CD14-positive monocyte (primary cell): ENCODE measurements at regions not wholly inside any gene's neighbourhood (a gene's known extent, or its start where the extent isn't known, plus 50 kb on each side); places are given as distances from the start of the nearest gene placed in this dataset.

ENCODE experiments used
- DNase-seq, 3 donors: peaks; one replicate each; pipeline ENCODE4 v3.0.0-alpha.2; 2011 to 2022
- H2AFZ ChIP-seq: 2 replicates; pipeline ENCODE4 v1.6.0; 2012; ENCODE audit warnings: mild to moderate bottlenecking, low read depth, low read length, inconsistent platforms; ENCODE audit not compliant: insufficient read depth, poor library complexity, severe bottlenecking
- H3K27ac ChIP-seq, 2 donors: 1 replicate in 1 of 2; 2 replicates in 1 of 2; pipeline ENCODE4 v1.5.1; 2012 to 2013; ENCODE audit warnings: low read length in 2 of 2, control low read depth in 1 of 2, inconsistent platforms in 1 of 2, low read depth in 1 of 2, mild to moderate bottlenecking in 1 of 2
- H3K27me3 ChIP-seq, 2 donors: one replicate each; pipeline versions ENCODE4 v1.6.0 to v1.6.1; 2011 to 2013; ENCODE audit warnings: low read length in 2 of 2; ENCODE audit not compliant: control insufficient read depth in 2 of 2, insufficient read depth in 2 of 2
- H3K36me3 ChIP-seq, 2 donors: replicated peaks in 1 of 2; 1 replicate in 1 of 2; 2 replicates in 1 of 2; pipeline versions ENCODE4 v1.5.1 to v1.6.1; 2012 to 2013; ENCODE audit warnings: low read length in 2 of 2, control low read depth in 1 of 2, inconsistent platforms in 1 of 2, mild to moderate bottlenecking in 1 of 2; ENCODE audit not compliant: insufficient read depth in 2 of 2, control insufficient read depth in 1 of 2
- H3K4me1 ChIP-seq, 2 donors: 1 replicate in 1 of 2; 2 replicates in 1 of 2; pipeline versions ENCODE4 v1.5.1 to v1.6.1; 2012 to 2013; ENCODE audit warnings: low read length in 2 of 2, control low read depth in 1 of 2, inconsistent platforms in 1 of 2, mild to moderate bottlenecking in 1 of 2, moderate library complexity in 1 of 2; ENCODE audit not compliant: insufficient read depth in 2 of 2, control insufficient read depth in 1 of 2
- H3K4me2 ChIP-seq: replicated peaks from 2 replicates; pipeline ENCODE3; 2012; ENCODE audit warnings: low read length, moderate library complexity, mild to moderate bottlenecking; ENCODE audit not compliant: poor library complexity, severe bottlenecking; ENCODE audit errors: extremely low read depth
- H3K4me3 ChIP-seq, 3 experiments: fragments of 200-600 bp in 1 of 3; sonication (generic) in 1 of 3; replicated peaks in 1 of 3; 1 replicate in 2 of 3; 2 replicates in 1 of 3; pipeline ENCODE4 v1.5.1; 2011 to 2013; ENCODE audit warnings: low read length in 3 of 3, mild to moderate bottlenecking in 3 of 3, control low read depth in 2 of 3, low read depth in 2 of 3, inconsistent platforms in 1 of 3, moderate library complexity in 1 of 3
- H3K79me2 ChIP-seq: 2 replicates; pipeline ENCODE4 v1.6.0; 2012; ENCODE audit warnings: mild to moderate bottlenecking, control low read depth, inconsistent platforms, low read length, moderate library complexity; ENCODE audit not compliant: insufficient read depth
- H3K9ac ChIP-seq: 2 replicates; pipeline ENCODE4 v1.6.0; 2017; ENCODE audit warnings: low read length, mild to moderate bottlenecking; ENCODE audit not compliant: insufficient read depth, poor library complexity, severe bottlenecking
- H3K9me3 ChIP-seq, 2 donors: replicated peaks in 1 of 2; 1 replicate in 1 of 2; 2 replicates in 1 of 2; pipeline versions ENCODE4 v1.5.1 to v1.6.1; 2012 to 2013; ENCODE audit warnings: low read length in 2 of 2, control low read depth in 1 of 2; ENCODE audit not compliant: control insufficient read depth in 1 of 2, insufficient read depth in 1 of 2
- H4K20me1 ChIP-seq: 2 replicates; pipeline ENCODE4 v1.6.0; 2012; ENCODE audit warnings: mild to moderate bottlenecking, low read length, control low read depth, moderate library complexity; ENCODE audit not compliant: insufficient read depth
- H3K27ac Mint-ChIP-seq, 7 donors: one replicate each; pipeline ENCODE4 v1.8.0; 2020; ENCODE audit warnings: mild to moderate bottlenecking in 7 of 7, mixed read lengths in 7 of 7, moderate library complexity in 6 of 7, inconsistent platforms in 2 of 7
- H3K27me3 Mint-ChIP-seq, 3 donors: one replicate each; pipeline ENCODE4 v1.8.0; 2021 to 2022; ENCODE audit warnings: low read depth in 3 of 3, mild to moderate bottlenecking in 3 of 3, mixed read lengths in 3 of 3, moderate library complexity in 3 of 3, inconsistent platforms in 1 of 3
- H3K36me3 Mint-ChIP-seq, 2 donors: one replicate each; pipeline ENCODE4 v1.8.0; 2020; ENCODE audit warnings: mixed read lengths in 2 of 2, inconsistent platforms in 1 of 2, mild to moderate bottlenecking in 1 of 2
- H3K4me1 Mint-ChIP-seq: one replicate; pipeline ENCODE4 v1.8.0; 2020; ENCODE audit warnings: mild to moderate bottlenecking, mixed read lengths
- H3K4me3 Mint-ChIP-seq, 2 donors: one replicate each; pipeline ENCODE4 v1.8.0; 2020; ENCODE audit warnings: mild to moderate bottlenecking in 2 of 2, mixed read lengths in 2 of 2, moderate library complexity in 1 of 2
- H3K9me3 Mint-ChIP-seq, 7 donors: one replicate each; pipeline ENCODE4 v1.8.0; 2020 to 2022; ENCODE audit warnings: mixed read lengths in 7 of 7, mild to moderate bottlenecking in 6 of 7, moderate library complexity in 6 of 7, inconsistent platforms in 2 of 7
- WGBS: methylation state at CpG from one replicate; pipeline ENCODE4 v1.1.5; 2013; ENCODE audit warnings: missing lambda C conversion rate; ENCODE audit not compliant: insufficient coverage; 5-methylcytosine and 5-hydroxymethylcytosine counted together
- intact Hi-C, 2 donors: fragments of 100-400 bp; cut with micrococcal nuclease; formaldehyde crosslinking; loops; one replicate each; pipeline versions ENCODE4 v1.15.0 to v1.15.1; 2023
- TF ChIP-seq, protein P1 (sequence below): fragments of 200-600 bp; IDR thresholded peaks from one replicate; pipeline ENCODE4 v1.8.0; 2022; ENCODE audit warnings: antibody characterized with exemption, mild to moderate bottlenecking

GRCh38 chr4:84221704-84222103, 277.4 kb downstream of the NKX6-1 start:
- H3K4me3 Mint-ChIP-seq: no peak overlapping the region
- Histone ChIP-seq H3K9me3 (no peaks in the 10 kb centered on the region), H3K27ac (no peak overlapping the region), H3K4me1 (no peaks in the 10 kb centered on the region), H3K36me3 (no peaks in the 10 kb centered on the region), H3K27me3 (no peaks in the 10 kb centered on the region), H3K9ac (no peak overlapping the region), H4K20me1 (no peaks in the 10 kb centered on the region), H2AFZ (no peak overlapping the region), H3K79me2 (no peaks in the 10 kb centered on the region), H3K4me2 (no peak overlapping the region), H3K4me3 (no peak overlapping the region)
- peaks cover 0 to 2% (median 0%) of the 10 kb centered on the region in 3 donors for H3K27me3 Mint-ChIP-seq
- TF ChIP-seq, protein P1, sequence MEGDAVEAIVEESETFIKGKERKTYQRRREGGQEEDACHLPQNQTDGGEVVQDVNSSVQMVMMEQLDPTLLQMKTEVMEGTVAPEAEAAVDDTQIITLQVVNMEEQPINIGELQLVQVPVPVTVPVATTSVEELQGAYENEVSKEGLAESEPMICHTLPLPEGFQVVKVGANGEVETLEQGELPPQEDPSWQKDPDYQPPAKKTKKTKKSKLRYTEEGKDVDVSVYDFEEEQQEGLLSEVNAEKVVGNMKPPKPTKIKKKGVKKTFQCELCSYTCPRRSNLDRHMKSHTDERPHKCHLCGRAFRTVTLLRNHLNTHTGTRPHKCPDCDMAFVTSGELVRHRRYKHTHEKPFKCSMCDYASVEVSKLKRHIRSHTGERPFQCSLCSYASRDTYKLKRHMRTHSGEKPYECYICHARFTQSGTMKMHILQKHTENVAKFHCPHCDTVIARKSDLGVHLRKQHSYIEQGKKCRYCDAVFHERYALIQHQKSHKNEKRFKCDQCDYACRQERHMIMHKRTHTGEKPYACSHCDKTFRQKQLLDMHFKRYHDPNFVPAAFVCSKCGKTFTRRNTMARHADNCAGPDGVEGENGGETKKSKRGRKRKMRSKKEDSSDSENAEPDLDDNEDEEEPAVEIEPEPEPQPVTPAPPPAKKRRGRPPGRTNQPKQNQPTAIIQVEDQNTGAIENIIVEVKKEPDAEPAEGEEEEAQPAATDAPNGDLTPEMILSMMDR: no peak
- 76% methylated on average over 2 of the region's 4 CpGs for WGBS
- H3K36me3 Mint-ChIP-seq: no peaks in the 10 kb centered on the region
- H3K9me3 Mint-ChIP-seq: peaks cover 0 to 6% (median 2%) of the 10 kb centered on the region in 7 donors
- H3K27ac Mint-ChIP-seq: no peak overlapping the region
- no peak for DNase-seq
- H3K4me1 Mint-ChIP-seq: no peaks in the 10 kb centered on the region
- intact Hi-C loops: no loop called here

DNA sequence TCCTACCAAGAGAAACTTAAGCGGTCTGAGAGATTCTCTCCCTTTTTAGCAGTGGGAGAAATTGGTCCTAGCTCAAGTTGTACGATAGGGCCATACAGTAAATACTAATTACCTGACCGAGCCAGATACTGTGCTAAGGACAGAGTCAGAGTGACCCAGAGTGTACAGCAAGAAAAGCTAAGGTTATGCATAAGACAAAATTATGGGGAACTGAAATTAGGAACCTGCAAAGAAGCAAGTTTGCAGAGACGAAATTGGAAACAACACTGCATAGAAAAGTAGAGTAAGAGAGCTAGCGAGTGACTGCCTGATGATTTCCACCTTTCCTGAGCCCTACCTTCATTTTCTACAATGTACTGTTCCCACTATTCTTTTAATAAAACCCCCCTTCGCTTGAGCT, 278.1 kb downstream of the NKX6-1 start:
- Histone ChIP-seq H3K4me1 (no peaks in the 10 kb centered on the region), H3K4me2 (no peak overlapping the region), H3K36me3 (no peaks in the 10 kb centered on the region), H3K27me3 (no peaks in the 10 kb centered on the region), H3K27ac (no peak overlapping the region), H3K9ac (no peak overlapping the region), H3K79me2 (no peaks in the 10 kb centered on the region), H3K9me3 (no peaks in the 10 kb centered on the region), H3K4me3 (no peak overlapping the region), H2AFZ (no peak overlapping the region), H4K20me1 (no peaks in the 10 kb centered on the region)
- no peak for DNase-seq
- H3K4me1 Mint-ChIP-seq: no peaks in the 10 kb centered on the region
- intact Hi-C loops: no loop called here
- TF ChIP-seq, protein P1: no peak
- H3K36me3 Mint-ChIP-seq: no peaks in the 10 kb centered on the region
- no peak overlapping the region for H3K27ac Mint-ChIP-seq
- no peak overlapping the region for H3K4me3 Mint-ChIP-seq
- peaks cover 0 to 3% (median 0%) of the 10 kb centered on the region in 3 donors for H3K27me3 Mint-ChIP-seq
- WGBS: 95% methylated on average over 3 of the region's 6 CpGs
- H3K9me3 Mint-ChIP-seq: peaks cover 0 to 6% (median 2%) of the 10 kb centered on the region in 7 donors
